ENCODE measurements at regions not wholly inside any gene's neighbourhood (a gene's known extent, or its start where the extent isn't known, plus 50 kb on each side); places are given as distances from the start of the nearest gene placed in this dataset.

DNA sequence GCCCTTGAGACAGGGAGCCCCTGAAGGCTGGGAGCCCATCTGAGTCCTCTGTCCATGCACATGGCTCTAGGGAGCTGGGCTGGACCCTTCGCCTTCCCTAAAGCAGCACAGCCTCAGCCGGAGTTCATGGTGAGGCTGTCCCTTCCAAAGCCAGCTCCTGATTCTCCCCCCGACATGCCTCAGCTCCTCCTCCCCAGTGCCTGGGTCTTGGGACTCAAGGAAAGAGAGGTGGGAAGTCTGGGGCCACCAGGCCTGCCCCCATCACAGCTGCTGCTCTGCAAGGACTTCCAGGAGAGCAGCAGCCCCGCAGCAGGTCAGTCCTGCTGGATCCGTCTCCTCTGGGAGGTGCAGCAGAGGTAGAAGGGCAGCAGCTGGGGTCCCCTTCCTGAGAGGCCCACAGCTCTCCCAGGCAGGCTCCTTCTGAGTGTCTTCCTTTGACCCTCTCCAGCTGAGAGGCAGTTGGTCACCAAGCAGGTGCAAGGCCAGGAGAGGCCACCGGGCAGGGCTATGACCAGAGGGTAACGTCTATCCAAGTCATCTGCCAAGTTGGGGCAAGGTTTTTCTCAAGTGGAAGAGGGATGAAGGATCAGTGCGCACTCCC, 90.5 kb downstream of the ADRA2C start:
- no peaks in the 10 kb centered on the region for H3K4me1 ChIP-seq (ENCODE audit: low read length)
- no peak overlapping the region for H3K27ac ChIP-seq (ENCODE audit: low read length)
- H3K9ac ChIP-seq (ENCODE audit: low read length), result no peak overlapping the region
- TF ChIP-seq, protein P1, sequence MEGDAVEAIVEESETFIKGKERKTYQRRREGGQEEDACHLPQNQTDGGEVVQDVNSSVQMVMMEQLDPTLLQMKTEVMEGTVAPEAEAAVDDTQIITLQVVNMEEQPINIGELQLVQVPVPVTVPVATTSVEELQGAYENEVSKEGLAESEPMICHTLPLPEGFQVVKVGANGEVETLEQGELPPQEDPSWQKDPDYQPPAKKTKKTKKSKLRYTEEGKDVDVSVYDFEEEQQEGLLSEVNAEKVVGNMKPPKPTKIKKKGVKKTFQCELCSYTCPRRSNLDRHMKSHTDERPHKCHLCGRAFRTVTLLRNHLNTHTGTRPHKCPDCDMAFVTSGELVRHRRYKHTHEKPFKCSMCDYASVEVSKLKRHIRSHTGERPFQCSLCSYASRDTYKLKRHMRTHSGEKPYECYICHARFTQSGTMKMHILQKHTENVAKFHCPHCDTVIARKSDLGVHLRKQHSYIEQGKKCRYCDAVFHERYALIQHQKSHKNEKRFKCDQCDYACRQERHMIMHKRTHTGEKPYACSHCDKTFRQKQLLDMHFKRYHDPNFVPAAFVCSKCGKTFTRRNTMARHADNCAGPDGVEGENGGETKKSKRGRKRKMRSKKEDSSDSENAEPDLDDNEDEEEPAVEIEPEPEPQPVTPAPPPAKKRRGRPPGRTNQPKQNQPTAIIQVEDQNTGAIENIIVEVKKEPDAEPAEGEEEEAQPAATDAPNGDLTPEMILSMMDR (IDR thresholded peaks at IDR 0.05; ENCODE audit: low read depth, low read length), result no peak
- no peak for TF ChIP-seq EZH2phosphoT487 (IDR thresholded peaks at IDR 0.05; ENCODE audit: low read depth)
- no peak overlapping the region for H3K4me3 ChIP-seq (ENCODE audit: low read length)
- no peaks in the 10 kb centered on the region for H3K79me2 ChIP-seq (ENCODE audit: low read length)
- H2AFZ ChIP-seq (ENCODE audit: low read depth, low read length), result no peak overlapping the region
- no peaks in the 10 kb centered on the region for H3K36me3 ChIP-seq (replicated peaks; ENCODE audit: low read depth, low read length)
- no peaks in the 10 kb centered on the region for H3K9me3 ChIP-seq (ENCODE audit: insufficient read depth, low read length)
- H3K27me3 ChIP-seq (ENCODE audit: low read depth, low read length), result peaks cover 27% of the 10 kb centered on the region
- H4K20me1 ChIP-seq (ENCODE audit: insufficient read depth, low read length), result no peaks in the 10 kb centered on the region
- no peak overlapping the region for H3K4me2 ChIP-seq (ENCODE audit: low read length)

DNA sequence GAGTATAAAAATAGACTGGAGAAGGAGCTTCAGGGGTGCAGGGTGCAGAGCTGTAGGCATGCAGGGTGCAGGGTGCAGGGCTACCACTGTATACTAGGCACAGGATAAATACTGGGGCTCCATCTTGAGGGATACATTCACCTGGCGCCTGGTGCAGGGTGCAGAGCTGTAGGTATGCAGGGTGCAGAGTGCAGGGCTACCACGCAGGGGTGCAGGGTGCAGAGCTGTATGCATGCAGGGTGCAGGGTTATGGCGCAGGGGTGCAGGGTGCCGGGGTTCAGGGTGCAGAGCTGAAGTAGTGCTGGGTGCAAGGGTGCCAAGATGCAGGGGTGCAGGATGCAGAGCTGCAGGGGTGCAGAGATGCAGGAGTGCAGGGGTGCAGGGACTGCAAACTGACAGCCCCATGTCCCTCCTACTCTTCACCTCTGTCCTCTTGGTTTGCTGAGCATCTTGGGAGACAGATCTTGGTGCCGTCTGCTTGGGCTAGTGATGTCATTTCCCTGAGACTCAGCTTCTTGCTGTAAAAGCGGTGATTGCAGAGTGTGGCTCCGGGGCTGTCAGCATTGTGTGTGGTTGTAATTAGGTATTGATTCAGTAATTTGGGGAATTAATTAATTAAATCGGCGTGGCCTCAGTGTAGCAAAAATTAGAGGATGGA, 91.2 kb downstream of the ADRA2C start:
- H3K4me2 ChIP-seq (ENCODE audit: low read length), result no peak overlapping the region
- no peak overlapping the region for H2AFZ ChIP-seq (ENCODE audit: low read depth, low read length)
- no peak overlapping the region for H3K27ac ChIP-seq (ENCODE audit: low read length)
- no peaks in the 10 kb centered on the region for H3K9me3 ChIP-seq (ENCODE audit: insufficient read depth, low read length)
- no peaks in the 10 kb centered on the region for H3K36me3 ChIP-seq (replicated peaks; ENCODE audit: low read depth, low read length)
- H3K9ac ChIP-seq (ENCODE audit: low read length), result no peak overlapping the region
- H3K4me3 ChIP-seq (ENCODE audit: low read length), result no peak overlapping the region
- no peaks in the 10 kb centered on the region for H4K20me1 ChIP-seq (ENCODE audit: insufficient read depth, low read length)
- H3K4me1 ChIP-seq (ENCODE audit: low read length), result no peaks in the 10 kb centered on the region
- H3K79me2 ChIP-seq (ENCODE audit: low read length), result no peaks in the 10 kb centered on the region
- no peak for TF ChIP-seq EZH2phosphoT487 (IDR thresholded peaks at IDR 0.05; ENCODE audit: low read depth)
- TF ChIP-seq, protein P1 (IDR thresholded peaks at IDR 0.05; ENCODE audit: low read depth, low read length), result no peak
- H3K27me3 ChIP-seq (ENCODE audit: low read depth, low read length), result peaks cover 27% of the 10 kb centered on the region

DNA sequence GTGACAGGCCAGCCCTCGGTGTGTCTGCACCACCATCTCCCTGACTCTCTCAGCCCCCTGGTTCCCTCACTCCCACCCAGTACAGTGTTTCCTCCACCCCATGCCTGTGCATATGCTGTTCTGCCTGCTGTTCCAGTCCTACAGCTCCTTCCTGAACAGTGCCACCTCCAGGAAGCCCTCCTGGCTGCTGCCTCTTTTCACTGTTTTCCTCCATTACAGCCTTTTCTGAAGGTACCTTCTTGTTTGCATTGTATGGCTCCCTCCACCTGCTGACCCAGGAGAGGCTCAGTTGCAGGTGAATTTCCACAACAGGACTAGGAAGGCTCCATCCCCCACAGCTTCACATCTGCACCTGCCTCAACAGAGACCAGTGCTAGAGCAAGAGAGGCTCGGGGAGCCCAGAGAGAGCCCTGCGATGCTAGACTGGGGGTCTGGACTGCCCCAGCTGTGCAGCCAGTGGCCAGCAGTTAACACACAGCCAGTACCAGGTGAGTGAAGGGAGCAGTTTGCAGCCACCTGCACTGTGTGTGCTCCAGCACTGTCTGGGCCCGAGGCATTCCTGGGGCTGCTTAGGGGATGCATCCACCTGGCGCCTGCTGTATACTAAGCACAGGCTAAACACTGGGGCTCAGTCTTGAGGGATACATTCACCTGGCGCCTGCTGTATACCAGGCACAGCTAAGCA, 92.0 kb downstream of the ADRA2C start:
- TF ChIP-seq, protein P1 (IDR thresholded peaks at IDR 0.05; ENCODE audit: low read depth, low read length), result no peak
- TF ChIP-seq EZH2phosphoT487 (IDR thresholded peaks at IDR 0.05; ENCODE audit: low read depth), result no peak
- H3K4me2 ChIP-seq (ENCODE audit: low read length), result no peak overlapping the region
- H3K27ac ChIP-seq (ENCODE audit: low read length), result no peak overlapping the region
- H3K79me2 ChIP-seq (ENCODE audit: low read length), result no peaks in the 10 kb centered on the region
- no peak overlapping the region for H2AFZ ChIP-seq (ENCODE audit: low read depth, low read length)
- H3K9me3 ChIP-seq (ENCODE audit: insufficient read depth, low read length), result no peaks in the 10 kb centered on the region
- H3K36me3 ChIP-seq (replicated peaks; ENCODE audit: low read depth, low read length), result no peaks in the 10 kb centered on the region
- H4K20me1 ChIP-seq (ENCODE audit: insufficient read depth, low read length), result no peaks in the 10 kb centered on the region
- H3K4me3 ChIP-seq (ENCODE audit: low read length), result no peak overlapping the region
- H3K27me3 ChIP-seq (ENCODE audit: low read depth, low read length), result peaks cover 27% of the 10 kb centered on the region
- no peak overlapping the region for H3K9ac ChIP-seq (ENCODE audit: low read length)
- no peaks in the 10 kb centered on the region for H3K4me1 ChIP-seq (ENCODE audit: low read length)

DNA sequence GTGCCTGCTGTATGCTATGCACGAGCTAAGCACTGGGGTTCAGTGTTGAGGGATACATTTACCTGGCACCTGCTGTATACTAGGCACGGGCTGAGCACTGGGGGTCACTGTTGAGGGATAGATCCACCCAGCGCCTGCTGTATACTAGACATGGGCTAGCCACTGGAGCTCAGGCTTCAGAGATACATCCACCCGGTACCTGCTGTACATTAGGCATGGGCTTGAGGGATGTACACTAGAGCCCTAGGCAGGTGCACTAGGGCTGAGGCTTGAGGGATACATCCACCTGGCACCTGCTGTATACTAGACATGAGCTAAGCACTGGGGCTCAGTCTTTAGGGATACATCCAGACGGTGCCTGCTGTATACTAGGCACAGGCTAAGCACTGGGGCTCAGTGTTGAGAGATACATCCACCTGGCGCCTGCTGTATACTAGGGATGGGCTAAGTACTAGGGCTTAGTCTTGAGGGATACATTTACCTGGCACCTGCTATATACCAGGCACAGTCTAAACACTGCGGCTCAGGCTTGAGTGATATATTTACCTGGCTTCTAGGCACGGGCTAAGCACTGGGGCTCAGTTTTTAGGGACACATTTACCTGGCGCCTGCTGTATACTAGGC, 92.7 kb downstream of the ADRA2C start:
- H3K9me3 ChIP-seq (ENCODE audit: insufficient read depth, low read length), result no peaks in the 10 kb centered on the region
- no peak overlapping the region for H3K9ac ChIP-seq (ENCODE audit: low read length)
- no peak overlapping the region for H2AFZ ChIP-seq (ENCODE audit: low read depth, low read length)
- peaks cover 27% of the 10 kb centered on the region for H3K27me3 ChIP-seq (ENCODE audit: low read depth, low read length)
- no peak overlapping the region for H3K27ac ChIP-seq (ENCODE audit: low read length)
- no peak overlapping the region for H3K4me2 ChIP-seq (ENCODE audit: low read length)
- TF ChIP-seq, protein P1 (IDR thresholded peaks at IDR 0.05; ENCODE audit: low read depth, low read length), result no peak
- TF ChIP-seq EZH2phosphoT487 (IDR thresholded peaks at IDR 0.05; ENCODE audit: low read depth), result no peak
- no peaks in the 10 kb centered on the region for H4K20me1 ChIP-seq (ENCODE audit: insufficient read depth, low read length)
- H3K4me1 ChIP-seq (ENCODE audit: low read length), result no peaks in the 10 kb centered on the region
- no peak overlapping the region for H3K4me3 ChIP-seq (ENCODE audit: low read length)
- no peaks in the 10 kb centered on the region for H3K36me3 ChIP-seq (replicated peaks; ENCODE audit: low read depth, low read length)
- H3K79me2 ChIP-seq (ENCODE audit: low read length), result no peaks in the 10 kb centered on the region

Measured in OCI-LY3 (cell line).